CD4-positive, alpha-beta T cell (primary cell): ENCODE measurements at regions not wholly inside any gene's neighbourhood (a gene's known extent, or its start where the extent isn't known, plus 50 kb on each side); places are given as distances from the start of the nearest gene placed in this dataset.

Source experiments
- ATAC-seq: fragments of 200-7000 bp; cut with Tn5 transposase; one replicate; pipeline ENCODE4 v1.10.0; 2022; ENCODE audit warnings: mild to moderate bottlenecking; ENCODE audit not compliant: poor library complexity
- CTCF ChIA-PET: fragments of 350-600 bp; sonication (Branson Sonifier 250); formaldehyde crosslinking; loops from one replicate; lab custom pipeline; 2021; ENCODE audit warnings: antibody characterized with exemption, inconsistent platforms; lab: Charles Lee
- POLR2A ChIA-PET: fragments of 350-600 bp; sonication (Branson Sonifier 250); formaldehyde crosslinking; loops from one replicate; lab custom pipeline; 2021; ENCODE audit warnings: antibody characterized with exemption, inconsistent platforms; lab: Charles Lee
- DNase-seq, 14 experiments: peaks; one replicate each; pipeline ENCODE4 v3.0.0-alpha.2; 2013 to 2020; ENCODE audit warnings: mixed read lengths in 2 of 14
- H3K27ac ChIP-seq, 2 donors: one replicate each; pipeline versions ENCODE4 v1.5.1 to v1.7.0; 2013; ENCODE audit warnings: low read length in 2 of 2, low read depth in 1 of 2, mild to moderate bottlenecking in 1 of 2
- H3K27me3 ChIP-seq, 2 experiments: 1 replicate in 1 of 2; 2 replicates in 1 of 2; pipeline versions ENCODE4 v1.6.1 to v1.7.0; 2013; ENCODE audit warnings: low read length in 2 of 2, control low read depth in 1 of 2, mild to moderate bottlenecking in 1 of 2, moderate library complexity in 1 of 2; ENCODE audit not compliant: insufficient read depth in 2 of 2, control insufficient read depth in 1 of 2
- H3K36me3 ChIP-seq: one replicate; pipeline ENCODE4 v1.6.1; 2013; ENCODE audit warnings: low read length, control low read depth; ENCODE audit not compliant: insufficient read depth
- H3K4me1 ChIP-seq: one replicate; pipeline ENCODE4 v1.6.1; 2013; ENCODE audit warnings: low read length, control low read depth; ENCODE audit not compliant: insufficient read depth
- H3K4me3 ChIP-seq: one replicate; pipeline ENCODE4 v1.5.1; 2013; ENCODE audit warnings: mild to moderate bottlenecking, low read length, moderate library complexity
- H3K9me3 ChIP-seq, 2 experiments: 1 replicate in 1 of 2; 2 replicates in 1 of 2; pipeline versions ENCODE4 v1.6.1 to v1.7.0; 2013; ENCODE audit warnings: low read length in 2 of 2, mild to moderate bottlenecking in 2 of 2, control low read depth in 1 of 2, moderate library complexity in 1 of 2; ENCODE audit not compliant: control insufficient read depth in 1 of 2, insufficient read depth in 1 of 2
- H3K27ac Mint-ChIP-seq: one replicate; pipeline ENCODE4 v1.8.0; 2020; ENCODE audit warnings: mixed read lengths
- H3K27me3 Mint-ChIP-seq: one replicate; pipeline ENCODE4 v1.8.0; 2021; ENCODE audit warnings: mixed read lengths
- H3K36me3 Mint-ChIP-seq: one replicate; pipeline ENCODE4 v1.8.0; 2021; ENCODE audit warnings: low read depth, mixed read lengths
- H3K4me1 Mint-ChIP-seq: one replicate; pipeline ENCODE4 v1.8.0; 2021; ENCODE audit warnings: low read depth, mixed read lengths
- H3K4me3 Mint-ChIP-seq: one replicate; pipeline ENCODE4 v1.8.0; 2020; ENCODE audit warnings: mild to moderate bottlenecking, mixed read lengths
- H3K9me3 Mint-ChIP-seq: one replicate; pipeline ENCODE4 v1.8.0; 2020; ENCODE audit warnings: mixed read lengths
- intact Hi-C, 2 experiments: fragments of 100-400 bp; cut with DNase I in 1 of 2; cut with micrococcal nuclease in 1 of 2; formaldehyde crosslinking; loops; one replicate each; pipeline versions ENCODE4 v1.15.1 to v1.9.0; 2023 to 2025; cut with DNase I, micrococcal nuclease
- TF ChIP-seq, protein P1 (sequence below): fragments of 200-600 bp; IDR thresholded peaks from one replicate; pipeline ENCODE4 v1.8.0; 2022; ENCODE audit warnings: antibody characterized with exemption, mild to moderate bottlenecking

DNA sequence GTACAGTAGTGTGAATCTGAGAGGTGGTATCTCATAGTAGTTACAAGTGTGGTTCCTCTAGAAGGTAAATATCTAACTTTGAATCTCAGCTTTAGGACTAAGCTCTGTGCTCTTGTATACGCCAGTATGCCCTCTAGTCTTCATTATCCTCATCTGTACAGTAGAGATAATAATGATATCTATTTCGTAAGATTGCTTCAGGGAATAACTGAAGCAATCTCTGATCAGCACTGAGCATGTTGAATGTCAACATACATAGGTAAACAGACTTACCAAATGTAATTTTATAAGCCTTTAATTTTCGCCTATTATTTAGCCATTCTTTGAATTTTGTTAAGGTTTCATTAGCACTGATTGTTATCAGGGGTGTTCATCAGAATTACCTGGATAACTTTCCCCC lies 175.2 kb upstream of the ANKRD50 start:
- Mint-ChIP-seq H3K4me1 (no peaks in the 10 kb centered on the region), H3K9me3 (peaks cover 7% of the 10 kb centered on the region), H3K27ac (no peak overlapping the region), H3K36me3 (no peaks in the 10 kb centered on the region), H3K27me3 (no peaks in the 10 kb centered on the region), H3K4me3 (no peak overlapping the region)
- ATAC-seq (no peak), DNase-seq (no peak)
- POLR2A ChIA-PET, result no interaction called here
- Histone ChIP-seq H3K4me3 (no peak overlapping the region), H3K9me3 (no peaks in the 10 kb centered on the region), H3K4me1 (no peaks in the 10 kb centered on the region), H3K27ac (no peak overlapping the region), H3K36me3 (no peaks in the 10 kb centered on the region), H3K27me3 (no peaks in the 10 kb centered on the region)
- TF ChIP-seq, protein P1, sequence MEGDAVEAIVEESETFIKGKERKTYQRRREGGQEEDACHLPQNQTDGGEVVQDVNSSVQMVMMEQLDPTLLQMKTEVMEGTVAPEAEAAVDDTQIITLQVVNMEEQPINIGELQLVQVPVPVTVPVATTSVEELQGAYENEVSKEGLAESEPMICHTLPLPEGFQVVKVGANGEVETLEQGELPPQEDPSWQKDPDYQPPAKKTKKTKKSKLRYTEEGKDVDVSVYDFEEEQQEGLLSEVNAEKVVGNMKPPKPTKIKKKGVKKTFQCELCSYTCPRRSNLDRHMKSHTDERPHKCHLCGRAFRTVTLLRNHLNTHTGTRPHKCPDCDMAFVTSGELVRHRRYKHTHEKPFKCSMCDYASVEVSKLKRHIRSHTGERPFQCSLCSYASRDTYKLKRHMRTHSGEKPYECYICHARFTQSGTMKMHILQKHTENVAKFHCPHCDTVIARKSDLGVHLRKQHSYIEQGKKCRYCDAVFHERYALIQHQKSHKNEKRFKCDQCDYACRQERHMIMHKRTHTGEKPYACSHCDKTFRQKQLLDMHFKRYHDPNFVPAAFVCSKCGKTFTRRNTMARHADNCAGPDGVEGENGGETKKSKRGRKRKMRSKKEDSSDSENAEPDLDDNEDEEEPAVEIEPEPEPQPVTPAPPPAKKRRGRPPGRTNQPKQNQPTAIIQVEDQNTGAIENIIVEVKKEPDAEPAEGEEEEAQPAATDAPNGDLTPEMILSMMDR, result no peak
- intact Hi-C loops, result no loop called here
- CTCF ChIA-PET, result no interaction called here

DNA sequence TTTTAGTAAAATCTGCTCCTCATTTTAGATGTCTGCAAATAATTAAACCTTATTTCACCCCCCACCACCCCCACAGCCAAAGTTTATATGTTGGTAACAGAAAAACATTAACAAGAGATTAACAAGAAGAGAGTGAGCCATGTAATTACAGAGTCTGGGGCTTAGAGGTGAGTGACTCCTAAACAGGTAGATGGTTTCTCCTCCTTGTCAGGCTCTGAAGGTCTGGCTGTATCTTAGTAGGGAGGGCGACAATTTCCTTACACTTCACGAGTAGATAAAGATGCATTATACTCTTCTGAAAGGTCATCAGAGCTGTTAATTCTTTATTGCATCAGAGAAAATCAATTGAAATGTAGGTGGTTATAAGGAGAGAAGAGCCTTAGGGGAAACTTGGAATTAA lies 171.8 kb upstream of the ANKRD50 start:
- ChIA-PET POLR2A (no interaction called here), CTCF (no interaction called here)
- Histone ChIP-seq H3K27me3 (no peaks in the 10 kb centered on the region), H3K9me3 (no peaks in the 10 kb centered on the region), H3K36me3 (no peaks in the 10 kb centered on the region), H3K4me1 (no peaks in the 10 kb centered on the region), H3K4me3 (no peak overlapping the region), H3K27ac (no peak overlapping the region)
- Mint-ChIP-seq H3K27ac (no peak overlapping the region), H3K36me3 (no peaks in the 10 kb centered on the region), H3K9me3 (peaks cover 2% of the 10 kb centered on the region), H3K27me3 (no peaks in the 10 kb centered on the region), H3K4me3 (no peak overlapping the region), H3K4me1 (no peaks in the 10 kb centered on the region)
- DNase-seq, result no peak
- TF ChIP-seq, protein P1, result no peak
- no peak for ATAC-seq
- intact Hi-C loops, result no loop called here

DNA sequence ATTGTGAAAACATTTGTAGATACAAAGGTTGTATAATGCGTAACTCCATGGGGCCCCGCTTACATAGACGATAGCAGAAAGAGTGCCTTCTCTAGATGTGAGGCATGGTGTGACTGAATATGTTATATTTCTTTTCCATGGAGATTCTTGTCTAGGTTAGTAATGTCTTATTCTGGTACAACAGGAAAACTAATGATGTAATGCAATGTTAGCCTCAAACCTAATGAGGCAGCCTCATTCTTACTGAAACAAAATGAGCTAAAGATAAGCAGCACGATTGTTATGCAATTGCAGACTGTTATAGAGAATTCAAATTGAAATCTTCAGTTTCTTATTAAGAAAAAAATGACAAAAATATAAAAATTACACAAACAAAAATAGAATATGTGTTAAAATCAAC lies 171.1 kb upstream of the ANKRD50 start:
- Mint-ChIP-seq H3K27ac (no peak overlapping the region), H3K36me3 (no peaks in the 10 kb centered on the region), H3K4me1 (no peaks in the 10 kb centered on the region), H3K4me3 (no peak overlapping the region), H3K9me3 (peaks cover 2% of the 10 kb centered on the region), H3K27me3 (no peaks in the 10 kb centered on the region)
- Histone ChIP-seq H3K36me3 (no peaks in the 10 kb centered on the region), H3K9me3 (no peaks in the 10 kb centered on the region), H3K27me3 (no peaks in the 10 kb centered on the region), H3K4me1 (no peaks in the 10 kb centered on the region), H3K4me3 (no peak overlapping the region), H3K27ac (no peak overlapping the region)
- no peak for DNase-seq
- TF ChIP-seq, protein P1, result no peak
- ChIA-PET CTCF (no interaction called here), POLR2A (no interaction called here)
- intact Hi-C loops, result no loop called here
- no peak for ATAC-seq
